Pancreas (tissue), 10 donors: ENCODE measurements at regions not wholly inside any gene's neighbourhood (a gene's known extent, or its start where the extent isn't known, plus 50 kb on each side); places are given as distances from the start of the nearest gene placed in this dataset.

Source experiments
- ATAC-seq, 4 donors: fragments of 200-7000 bp; cut with Tn5 transposase; one replicate each; pipeline versions ENCODE4 v1.8.0 to v1.9.1; 2020; ENCODE audit warnings: mild to moderate bottlenecking in 4 of 4, moderate library complexity in 4 of 4
- DNase-seq, 6 donors: peaks; one replicate each; pipeline ENCODE4 v3.0.0-alpha.2; 2020
- FAIRE-seq: peaks from 2 replicates; lab custom pipeline; 2012; peaks lifted over from hg19 to GRCh38; lab: Jason Lieb, UNC
- H3K27ac ChIP-seq, 4 donors: fragments of 200-600 bp; sonication (generic); 1 replicate in 3 of 4; 2 replicates in 1 of 4; pipeline versions ENCODE4 v1.5.0 to v1.8.0; 2020
- H3K27me3 ChIP-seq, 4 donors: fragments of 200-600 bp; one replicate each; pipeline ENCODE4 v1.8.0; 2021
- H3K36me3 ChIP-seq, 3 donors: fragments of 200-600 bp; sonication (generic) in 1 of 3; one replicate each; pipeline versions ENCODE4 v1.5.0 to v1.8.0; 2020 to 2021
- H3K4me1 ChIP-seq, 3 donors: fragments of 200-600 bp; one replicate each; pipeline ENCODE4 v1.8.0; 2021
- H3K4me3 ChIP-seq, 4 donors: fragments of 200-600 bp; sonication (generic) in 2 of 4; one replicate each; pipeline versions ENCODE4 v1.5.0 to v1.8.0; 2020 to 2021
- H3K9me3 ChIP-seq, 4 donors: fragments of 200-600 bp; one replicate each; pipeline ENCODE4 v1.8.0; 2021
- CTCF ChIP-seq, 4 donors: fragments of 200-600 bp; sonication (generic) in 3 of 4; IDR thresholded peaks; one replicate each; pipeline versions ENCODE4 v1.5.0 to v1.8.0; 2021; ENCODE audit warnings: antibody characterized with exemption in 4 of 4
- WGBS, 2 donors: extraction: QIAGEN DNeasy Blood & Tissue Kit; methylation state at CpG; one replicate each; pipeline ENCODE4 v1.1.7; 2013; 5-methylcytosine and 5-hydroxymethylcytosine counted together
- intact Hi-C, 3 donors: fragments of 100-400 bp; cut with DNase I; formaldehyde crosslinking; loops; one replicate each; pipeline versions ENCODE4 v1.11.1 to v1.14.2; 2022
- donor health status: healthy with polysubstance abuse.
- donor health status: DM: no; HTN: no; CAD: no; lungs with moderate emphysema.
- donor health status: DM: no; HTN: no; CAD: no.
- donor health status: control.
- donor health status: control.
- donor health status: Bipolar disorder and iron deficiency.
- donor health status: DM: yes; HTN: yes; CAD: no.
- donor health status: DM: no; HTN: no; CAD: no.
- donor health status: DM: no; HTN: no; CAD: no.
- donor health status: DM: yes; HTN: yes; CAD: no.

GRCh38 chr13:85501616-85502015 lies 297.6 kb downstream of the SLITRK6 start:
- no peaks in the 10 kb centered on the region for H3K27me3 ChIP-seq
- FAIRE-seq, result no peak
- no peak for DNase-seq
- H3K4me1 ChIP-seq, result no peaks in the 10 kb centered on the region
- no peak overlapping the region for H3K27ac ChIP-seq
- H3K36me3 ChIP-seq, result no peaks in the 10 kb centered on the region
- H3K9me3 ChIP-seq, result no peaks in the 10 kb centered on the region
- ATAC-seq, result no peak
- intact Hi-C loops, result no loop called here
- H3K4me3 ChIP-seq, result no peak overlapping the region
- TF ChIP-seq CTCF (IDR thresholded peaks at IDR 0.05), result no peak

GRCh38 chr13:85500696-85501256 lies 298.4 kb downstream of the SLITRK6 start:
- FAIRE-seq (no peak), DNase-seq (no peak), ATAC-seq (no peak)
- intact Hi-C loops, result no loop called here
- Histone ChIP-seq H3K27me3 (no peaks in the 10 kb centered on the region), H3K4me1 (no peaks in the 10 kb centered on the region), H3K36me3 (no peaks in the 10 kb centered on the region), H3K27ac (no peak overlapping the region), H3K4me3 (no peak overlapping the region), H3K9me3 (no peaks in the 10 kb centered on the region)
- TF ChIP-seq CTCF (IDR thresholded peaks at IDR 0.05), result no peak
- 62 to 77% methylated on average over 3 of the region's 3 CpGs for WGBS, 2 donors

- no peak for TF ChIP-seq CTCF (IDR thresholded peaks at IDR 0.05)
- DNase-seq, result no peak
- 90 to 94% methylated on average over 6 of the region's 6 CpGs for WGBS, 2 donors
- Histone ChIP-seq H3K27me3 (no peaks in the 10 kb centered on the region), H3K27ac (no peak overlapping the region), H3K4me1 (no peaks in the 10 kb centered on the region), H3K4me3 (no peak overlapping the region), H3K36me3 (no peaks in the 10 kb centered on the region), H3K9me3 (no peaks in the 10 kb centered on the region)
- intact Hi-C loops, result no loop called here
- no peak for FAIRE-seq
- ATAC-seq, result no peak
Observed at GRCh38 chr13:85498774-85499173, 300.4 kb downstream of the SLITRK6 start.

- no peak for TF ChIP-seq CTCF (IDR thresholded peaks at IDR 0.05)
- DNase-seq (no peak), ATAC-seq (peak in 1 of 4 donors; percentile 61), FAIRE-seq (no peak)
- H3K4me3 ChIP-seq, result no peak overlapping the region
- intact Hi-C loops, result no loop called here
- H3K9me3 ChIP-seq, result no peaks in the 10 kb centered on the region
- H3K36me3 ChIP-seq, result no peaks in the 10 kb centered on the region
- WGBS, 2 donors, result 56 to 74% methylated on average over 2 of the region's 2 CpGs
- no peaks in the 10 kb centered on the region for H3K4me1 ChIP-seq
- no peaks in the 10 kb centered on the region for H3K27me3 ChIP-seq
- H3K27ac ChIP-seq, result no peak overlapping the region
Observed at GRCh38 chr13:85497652-85498051, 301.6 kb downstream of the SLITRK6 start.

- no peak for TF ChIP-seq CTCF (IDR thresholded peaks at IDR 0.05)
- no peak for DNase-seq
- no peak for ATAC-seq
- H3K36me3 ChIP-seq, result no peaks in the 10 kb centered on the region
- intact Hi-C loops, result no loop called here
- H3K27ac ChIP-seq, result no peak overlapping the region
- no peak overlapping the region for H3K4me3 ChIP-seq
- H3K27me3 ChIP-seq, result no peaks in the 10 kb centered on the region
- no peaks in the 10 kb centered on the region for H3K9me3 ChIP-seq
- WGBS, 2 donors, result 61 to 79% methylated on average over 4 of the region's 4 CpGs
- H3K4me1 ChIP-seq, result no peaks in the 10 kb centered on the region
- no peak for FAIRE-seq
Observed at GRCh38 chr13:85492283-85492682, 306.9 kb downstream of the SLITRK6 start.
